GM18907 (cell line): ENCODE measurements at regions not wholly inside any gene's neighbourhood (a gene's known extent, or its start where the extent isn't known, plus 50 kb on each side); places are given as distances from the start of the nearest gene placed in this dataset.
A peak's percentile ranks its signal among the peaks of the same experiment; 100 is the strongest.

ENCODE experiments used
- ATAC-seq: cut with Tn5 transposase; IDR thresholded peaks from one replicate; pipeline ENCODE4 v1.9.1; 2021; ENCODE audit warnings: mild to moderate bottlenecking, moderate library complexity; ENCODE audit not compliant: unreplicated experiment

- peak; percentile 47 for ATAC-seq
These were observed 339.8 kb upstream of the GATB start for GRCh38 chr4:152100379-152101201.

- ATAC-seq, result no peak
These were observed 339.2 kb upstream of the GATB start for GRCh38 chr4:152099981-152100378.

- ATAC-seq, result no peak
These were observed 338.7 kb upstream of the GATB start for GRCh38 chr4:152099555-152099954.

GRCh38 chr4:152099061-152099425 lies 338.2 kb upstream of the GATB start:
- ATAC-seq, result no peak

- ATAC-seq, result no peak
These were observed 337.7 kb upstream of the GATB start for GRCh38 chr4:152098365-152099060.

GRCh38 chr4:152097371-152097770 lies 336.6 kb upstream of the GATB start:
- no peak for ATAC-seq

- no peak for ATAC-seq
These were observed 334.9 kb upstream of the GATB start for GRCh38 chr4:152095701-152096070.

GRCh38 chr4:152094970-152095700 lies 334.3 kb upstream of the GATB start:
- no peak for ATAC-seq

GRCh38 chr4:152091405-152091804 lies 330.6 kb upstream of the GATB start:
- ATAC-seq, result no peak

GRCh38 chr4:152090543-152090942 lies 329.7 kb upstream of the GATB start:
- ATAC-seq, result no peak

GRCh38 chr4:152089584-152089983 lies 328.8 kb upstream of the GATB start:
- no peak for ATAC-seq

GRCh38 chr4:152087335-152087734 lies 326.5 kb upstream of the GATB start:
- no peak for ATAC-seq

GRCh38 chr4:152085657-152086056 lies 324.9 kb upstream of the GATB start:
- ATAC-seq, result no peak

GRCh38 chr4:152083338-152083737 lies 322.5 kb upstream of the GATB start:
- ATAC-seq, result no peak

GRCh38 chr4:152081024-152081423 lies 320.2 kb upstream of the GATB start:
- peak; percentile 63 for ATAC-seq

- peak; percentile 54 for ATAC-seq
These were observed 318.9 kb upstream of the GATB start for GRCh38 chr4:152079543-152080293.

GRCh38 chr4:152079079-152079478 lies 318.3 kb upstream of the GATB start:
- no peak for ATAC-seq

GRCh38 chr4:152077582-152077981 lies 316.8 kb upstream of the GATB start:
- no peak for ATAC-seq

GRCh38 chr4:152075253-152075928 lies 314.6 kb upstream of the GATB start:
- ATAC-seq, result no peak

GRCh38 chr4:152074573-152074972 lies 313.8 kb upstream of the GATB start:
- ATAC-seq, result no peak

GRCh38 chr4:152074088-152074437 lies 313.3 kb upstream of the GATB start:
- ATAC-seq, result no peak
